Ecto neural progenitor cell (in vitro differentiated cells): ENCODE measurements at regions not wholly inside any gene's neighbourhood (a gene's known extent, or its start where the extent isn't known, plus 50 kb on each side); places are given as distances from the start of the nearest gene placed in this dataset.

Source experiments
- DNase-seq: peaks from one replicate; pipeline ENCODE4 v3.0.0-alpha.2; 2018; ENCODE audit warnings: low spot score

DNA sequence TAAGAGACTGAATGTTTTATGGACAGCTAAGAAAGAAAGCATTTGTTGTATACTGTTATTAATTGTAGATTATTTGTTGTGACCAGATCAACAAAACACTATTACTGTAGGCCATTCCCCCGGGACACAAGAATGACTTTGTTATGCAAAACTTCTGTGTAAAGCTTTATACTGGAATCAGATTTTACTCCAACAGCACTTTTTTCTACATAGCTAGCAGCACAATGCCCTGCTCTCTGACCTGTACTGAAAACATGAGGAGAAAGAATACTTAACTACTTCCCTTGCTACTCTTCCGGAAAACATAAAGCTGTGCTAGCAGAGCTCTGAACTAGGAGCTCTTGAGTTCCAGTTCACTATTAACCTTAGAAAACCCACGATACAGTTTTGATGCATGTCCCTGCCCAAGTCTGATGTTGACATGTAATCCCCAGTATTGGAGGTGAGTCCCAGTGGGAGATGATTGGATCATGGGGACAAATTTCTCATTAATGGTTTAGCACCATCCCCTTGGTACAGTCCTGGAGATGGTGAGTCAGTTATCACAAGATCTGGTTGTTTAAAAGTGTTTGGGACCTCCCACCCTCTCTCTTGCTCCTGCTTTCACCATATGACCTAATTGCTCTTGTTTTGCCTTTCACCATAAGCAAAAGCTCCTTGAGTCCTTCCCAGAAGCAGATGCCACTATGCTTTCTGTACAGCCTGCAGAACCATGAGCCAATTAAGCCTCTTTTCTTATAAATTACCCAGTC lies 601.1 kb upstream of the PIK3C3 start:
- no peak for DNase-seq

- no peak for DNase-seq
Observed at GRCh38 chr18:41351430-41351829, 603.6 kb upstream of the PIK3C3 start.

DNA sequence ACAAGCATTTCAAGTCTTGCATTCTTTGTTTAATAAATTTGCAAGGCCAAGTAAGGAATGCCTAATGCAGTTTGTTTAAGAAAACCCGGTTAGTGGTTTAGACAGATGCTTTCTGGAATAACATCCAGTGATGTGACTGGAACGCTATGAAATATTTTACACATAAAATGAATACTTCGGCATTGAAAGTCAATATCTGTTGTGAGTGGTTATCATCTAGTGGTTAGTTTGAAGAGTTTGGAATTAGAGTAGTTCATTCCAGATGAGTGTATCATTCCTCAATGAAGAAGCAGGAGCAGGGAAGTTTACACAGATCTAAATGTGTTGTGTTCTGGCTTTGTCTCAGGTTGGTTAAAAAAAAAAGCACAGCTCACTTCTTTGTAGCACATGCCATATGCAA lies 608.0 kb upstream of the PIK3C3 start:
- no peak for DNase-seq

DNA sequence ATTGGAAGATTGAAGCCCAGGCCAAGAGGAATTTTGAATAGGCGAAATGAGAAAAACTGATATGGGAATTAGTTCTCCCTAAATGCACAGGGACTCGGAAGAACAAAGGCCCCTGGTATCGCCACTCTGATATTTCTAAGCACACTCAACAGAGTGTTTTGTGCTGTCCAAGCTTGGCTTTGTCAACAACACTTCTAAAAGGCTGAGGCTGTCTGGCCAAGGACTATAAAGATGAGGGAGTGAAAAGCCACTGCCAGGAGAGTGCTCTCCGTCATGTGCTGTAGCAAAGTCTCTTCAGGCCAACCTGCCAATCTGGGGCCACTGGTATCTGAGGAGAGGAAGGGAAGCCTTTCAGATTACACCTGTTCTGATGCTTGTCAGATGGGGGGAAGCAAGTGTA lies 611.2 kb upstream of the PIK3C3 start:
- no peak for DNase-seq

- no peak for DNase-seq
Observed at GRCh38 chr18:41338341-41338740, 616.7 kb upstream of the PIK3C3 start.

- DNase-seq: no peak
Observed at GRCh38 chr18:41331661-41332060, 623.4 kb upstream of the PIK3C3 start.

- no peak for DNase-seq
Observed at GRCh38 chr18:41326311-41326710, 628.7 kb upstream of the PIK3C3 start.

DNA sequence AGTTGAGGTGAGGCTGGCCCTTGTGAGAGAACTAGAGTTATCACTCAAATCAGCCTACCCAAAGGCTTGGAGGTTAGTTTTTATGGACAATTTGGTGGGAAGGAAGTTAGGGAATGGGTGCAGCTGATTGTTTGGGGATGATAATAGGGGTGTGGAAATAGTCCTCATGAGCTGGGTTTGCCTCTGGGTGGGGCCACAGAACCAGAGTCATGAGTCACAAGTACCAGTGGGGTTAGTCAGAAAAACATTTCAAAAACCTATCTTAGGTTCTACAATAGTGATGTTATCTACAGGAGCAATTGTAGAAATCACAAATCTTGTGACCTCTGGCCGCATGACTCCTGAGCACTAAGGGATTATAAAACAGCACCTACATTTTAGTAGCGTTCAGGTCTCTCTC lies 630.1 kb upstream of the PIK3C3 start:
- DNase-seq: no peak

DNA sequence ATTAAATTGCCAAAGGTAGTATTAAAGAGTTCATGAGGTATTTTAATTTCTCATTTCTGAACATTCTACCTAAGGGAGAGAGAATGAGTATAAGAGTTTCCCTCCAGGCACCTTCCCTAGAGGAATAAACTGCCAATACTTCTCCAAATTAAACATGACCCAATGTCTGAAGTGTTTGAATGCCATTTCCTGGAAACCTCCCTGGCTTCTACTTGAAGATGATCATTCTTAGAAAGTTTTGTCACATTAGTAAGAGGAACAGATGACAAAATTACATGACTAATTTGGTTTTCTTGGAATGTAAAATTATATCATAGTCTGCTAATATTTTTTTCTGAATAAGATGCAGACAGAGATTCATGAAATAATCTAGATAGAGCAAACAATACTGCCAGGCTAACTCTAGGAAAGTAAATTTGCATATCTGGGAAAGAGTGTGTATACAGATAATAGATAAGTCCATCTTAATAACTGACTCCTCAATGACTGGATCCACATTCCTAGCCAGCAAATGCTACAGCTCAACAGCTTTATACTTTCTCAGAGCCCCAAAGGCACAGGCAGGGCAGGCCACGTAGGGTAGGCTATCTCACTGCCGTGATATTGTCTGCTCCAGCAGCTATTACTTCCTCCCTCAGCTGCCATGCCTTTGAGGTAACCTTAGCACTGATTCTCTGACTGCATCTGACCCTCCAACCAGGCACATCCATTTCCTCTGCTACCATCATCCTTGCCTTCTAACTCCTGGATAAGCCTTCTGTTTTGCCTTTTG lies 630.8 kb upstream of the PIK3C3 start:
- no peak for DNase-seq

- no peak for DNase-seq
Observed at GRCh38 chr18:41323044-41323443, 632.0 kb upstream of the PIK3C3 start.

- no peak for DNase-seq
Observed at GRCh38 chr18:41320100-41320499, 634.9 kb upstream of the PIK3C3 start.

- no peak for DNase-seq
Observed at GRCh38 chr18:41315134-41315533, 639.9 kb upstream of the PIK3C3 start.

DNA sequence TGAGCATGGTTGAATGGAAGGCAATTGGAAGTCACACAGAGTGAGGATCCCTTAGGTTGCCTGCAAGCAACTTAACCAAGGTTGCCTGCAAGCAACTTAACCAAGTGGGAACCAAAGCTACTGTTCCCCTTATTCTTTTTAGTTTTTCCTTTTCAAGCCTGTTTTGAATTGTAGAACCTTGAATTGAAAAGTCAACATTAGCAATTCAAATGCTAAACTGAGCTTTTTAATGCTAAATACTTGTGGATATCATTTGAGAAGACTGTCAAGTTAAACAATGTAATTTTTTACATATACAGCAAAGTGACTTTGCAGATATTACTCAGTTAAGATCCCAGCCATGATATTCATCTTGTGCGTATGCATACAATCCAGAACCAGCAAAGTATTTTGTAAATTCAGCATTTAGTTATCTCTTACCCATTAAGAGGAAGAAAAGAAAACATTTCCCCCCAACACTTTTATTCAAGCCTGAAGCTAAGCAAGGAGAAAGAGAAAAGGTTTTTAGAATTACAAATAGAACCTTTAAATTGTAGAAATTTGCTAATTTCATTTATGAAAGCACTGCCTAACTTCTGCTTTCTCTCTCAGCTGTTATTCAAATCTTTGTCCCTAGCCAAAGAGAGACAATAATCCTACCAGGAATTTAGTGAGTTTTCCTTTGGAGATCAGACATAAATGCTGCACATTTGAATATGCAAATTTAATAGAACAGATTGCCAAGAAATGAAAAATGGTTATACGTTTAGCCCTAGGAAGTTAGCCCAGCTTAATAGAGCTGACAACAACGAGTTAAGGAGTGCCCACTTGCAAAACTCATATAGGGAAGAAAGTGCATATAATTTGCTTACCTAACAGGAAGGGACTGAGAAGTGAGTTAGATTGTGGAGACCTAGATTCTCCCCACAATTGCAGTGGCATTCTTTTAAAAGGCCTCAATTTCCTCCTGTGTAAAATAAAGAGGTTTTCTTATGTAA lies 643.2 kb upstream of the PIK3C3 start:
- no peak for DNase-seq

GRCh38 chr18:41297740-41298139 lies 657.3 kb upstream of the PIK3C3 start:
- DNase-seq: no peak

- no peak for DNase-seq
Observed at GRCh38 chr18:41269294-41269693, 685.7 kb upstream of the PIK3C3 start.

- DNase-seq: no peak
Observed at GRCh38 chr18:41268271-41268670, 686.8 kb upstream of the PIK3C3 start.

DNA sequence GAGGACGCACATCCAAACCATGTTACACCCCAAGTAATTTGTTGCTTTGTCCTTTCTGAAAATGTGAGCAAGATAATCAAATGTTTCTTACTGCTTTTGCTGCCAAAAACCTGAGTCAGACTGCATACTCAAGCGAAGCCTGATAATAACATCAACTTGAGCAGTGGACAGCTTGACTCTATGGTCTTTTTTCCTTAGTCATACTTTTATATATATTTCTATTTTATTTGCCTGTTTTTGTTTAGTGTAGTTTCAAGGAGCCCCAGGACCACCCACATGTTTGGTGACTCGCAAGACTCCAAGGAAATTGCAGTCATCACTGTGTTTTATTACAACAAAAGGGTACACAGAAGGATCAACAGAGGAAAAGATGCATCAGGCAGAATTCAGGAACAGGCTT lies 688.4 kb upstream of the PIK3C3 start:
- DNase-seq: no peak

DNA sequence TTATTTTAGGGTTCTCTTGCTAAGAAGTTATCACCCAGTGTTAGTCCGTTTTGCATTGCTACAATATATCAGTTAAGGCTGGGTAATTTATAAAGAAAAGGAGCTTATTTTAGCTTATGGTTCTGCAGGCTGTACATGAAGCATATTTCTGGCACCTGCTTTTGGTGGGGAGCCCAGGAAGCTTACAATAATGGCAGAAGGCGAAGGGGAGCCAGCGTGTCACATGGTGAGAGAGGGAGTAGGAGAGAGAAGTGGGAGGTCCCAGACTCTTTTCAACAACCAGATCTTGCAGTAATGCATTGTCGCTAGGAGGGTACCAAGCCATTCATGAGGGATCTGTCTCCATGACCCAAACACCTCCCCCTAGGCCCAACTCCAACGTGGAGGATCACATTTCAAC lies 688.8 kb upstream of the PIK3C3 start:
- no peak for DNase-seq

- no peak for DNase-seq
Observed at GRCh38 chr18:41265047-41265446, 690.0 kb upstream of the PIK3C3 start.

GRCh38 chr18:41263956-41264355 lies 691.1 kb upstream of the PIK3C3 start:
- no peak for DNase-seq

DNA sequence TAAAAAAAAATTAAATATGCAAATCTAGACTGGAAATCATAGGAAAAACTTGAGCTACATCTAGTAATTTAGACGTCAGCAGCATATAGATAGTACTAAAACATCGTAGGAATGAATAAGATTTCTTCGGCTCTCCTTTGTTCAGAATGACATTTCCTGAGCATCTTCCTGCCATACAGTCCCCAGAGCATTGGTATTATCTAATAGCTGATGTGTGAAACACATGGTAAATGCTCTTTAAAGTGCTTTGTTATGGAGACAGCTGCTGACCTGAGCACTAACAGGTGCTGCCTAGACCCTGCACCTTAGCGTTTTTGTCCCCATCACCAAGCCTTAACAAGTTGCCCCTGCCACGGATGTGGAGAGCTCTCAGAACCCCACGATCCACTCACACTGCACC lies 692.3 kb upstream of the PIK3C3 start:
- DNase-seq: no peak

- DNase-seq: no peak
Observed at GRCh38 chr18:41244591-41245037, 710.4 kb upstream of the PIK3C3 start.
